ENCODE measurements at regions not wholly inside any gene's neighbourhood (a gene's known extent, or its start where the extent isn't known, plus 50 kb on each side); places are given as distances from the start of the nearest gene placed in this dataset.
"Not testable (repeated sequence)": the region's sequence is repeated elsewhere in the genome, so short reads cannot be mapped to it uniquely, and the experiment has no call there.

DNA sequence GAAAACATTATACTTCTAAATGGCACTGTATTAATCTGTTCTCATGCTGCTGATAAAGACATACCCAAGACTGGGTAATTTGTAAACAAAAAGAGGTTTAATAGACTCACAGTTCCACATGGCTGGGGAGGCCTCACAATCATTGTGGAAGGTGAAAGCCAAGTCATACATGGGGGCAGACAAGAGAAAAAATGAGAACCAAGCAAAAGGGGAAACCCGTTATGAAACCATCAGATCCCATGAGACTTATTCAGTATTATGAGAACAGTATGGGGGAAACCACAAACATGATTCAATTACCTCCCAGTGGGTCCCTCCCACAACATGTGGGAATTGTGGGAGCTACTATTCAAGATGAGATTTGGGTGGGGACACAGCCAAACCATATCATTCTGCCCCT lies 408.3 kb downstream of the BMP2 start:
- TF ChIP-seq, protein P1, sequence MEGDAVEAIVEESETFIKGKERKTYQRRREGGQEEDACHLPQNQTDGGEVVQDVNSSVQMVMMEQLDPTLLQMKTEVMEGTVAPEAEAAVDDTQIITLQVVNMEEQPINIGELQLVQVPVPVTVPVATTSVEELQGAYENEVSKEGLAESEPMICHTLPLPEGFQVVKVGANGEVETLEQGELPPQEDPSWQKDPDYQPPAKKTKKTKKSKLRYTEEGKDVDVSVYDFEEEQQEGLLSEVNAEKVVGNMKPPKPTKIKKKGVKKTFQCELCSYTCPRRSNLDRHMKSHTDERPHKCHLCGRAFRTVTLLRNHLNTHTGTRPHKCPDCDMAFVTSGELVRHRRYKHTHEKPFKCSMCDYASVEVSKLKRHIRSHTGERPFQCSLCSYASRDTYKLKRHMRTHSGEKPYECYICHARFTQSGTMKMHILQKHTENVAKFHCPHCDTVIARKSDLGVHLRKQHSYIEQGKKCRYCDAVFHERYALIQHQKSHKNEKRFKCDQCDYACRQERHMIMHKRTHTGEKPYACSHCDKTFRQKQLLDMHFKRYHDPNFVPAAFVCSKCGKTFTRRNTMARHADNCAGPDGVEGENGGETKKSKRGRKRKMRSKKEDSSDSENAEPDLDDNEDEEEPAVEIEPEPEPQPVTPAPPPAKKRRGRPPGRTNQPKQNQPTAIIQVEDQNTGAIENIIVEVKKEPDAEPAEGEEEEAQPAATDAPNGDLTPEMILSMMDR (IDR thresholded peaks at IDR 0.05 in 4 of 5, conservative IDR thresholded peaks at IDR 0.05 in 1 of 5): not testable (repeated sequence)
- not testable (repeated sequence) for TF ChIP-seq POLR2A (IDR thresholded peaks at IDR 0.05)
